Left lung (tissue), 4 donors: ENCODE measurements at regions not wholly inside any gene's neighbourhood (a gene's known extent, or its start where the extent isn't known, plus 50 kb on each side); places are given as distances from the start of the nearest gene placed in this dataset.

ENCODE experiments used
- ATAC-seq: fragments of 200-7000 bp; cut with Tn5 transposase; one replicate; pipeline ENCODE4 v1.9.1; 2020; ENCODE audit warnings: moderate library complexity
- DNase-seq, 4 donors: peaks; one replicate each; pipeline ENCODE4 v3.0.0-alpha.2; 2013 to 2020
- H3K27ac ChIP-seq, 2 donors: fragments of 200-600 bp; sonication (generic) in 1 of 2; one replicate each; pipeline versions ENCODE4 v1.5.0 to v1.8.0; 2020 to 2021
- H3K27me3 ChIP-seq, 2 donors: fragments of 200-600 bp; sonication (generic) in 1 of 2; one replicate each; pipeline versions ENCODE4 v1.5.0 to v1.8.0; 2020 to 2021
- H3K36me3 ChIP-seq, 2 donors: fragments of 200-600 bp; sonication (generic) in 1 of 2; one replicate each; pipeline versions ENCODE4 v1.5.0 to v1.8.0; 2020 to 2021
- H3K4me1 ChIP-seq, 2 donors: fragments of 200-600 bp; one replicate each; pipeline ENCODE4 v1.8.0; 2021
- H3K4me3 ChIP-seq, 2 donors: fragments of 200-600 bp; sonication (generic) in 1 of 2; one replicate each; pipeline versions ENCODE4 v1.5.0 to v1.8.0; 2020 to 2021; ENCODE audit warnings: mild to moderate bottlenecking in 1 of 2
- H3K9me3 ChIP-seq, 2 donors: fragments of 200-600 bp; sonication (generic) in 1 of 2; one replicate each; pipeline versions ENCODE4 v1.5.0 to v1.8.0; 2020 to 2021
- CTCF ChIP-seq, 2 donors: fragments of 200-600 bp; sonication (generic) in 1 of 2; IDR thresholded peaks; one replicate each; pipeline versions ENCODE4 v1.5.0 to v1.8.0; 2021; ENCODE audit warnings: antibody characterized with exemption in 2 of 2
- intact Hi-C, 2 donors: fragments of 100-400 bp; cut with DNase I; formaldehyde crosslinking; loops; one replicate each; pipeline versions ENCODE4 v1.11.2 to v1.14.2; 2022
- donor health status: DM: no; HTN: yes; CAD: no.
- donor health status: DM: no; HTN: no; CAD: no.

- no peak for TF ChIP-seq CTCF (IDR thresholded peaks at IDR 0.05)
- Histone ChIP-seq H3K4me1 (no peaks in the 10 kb centered on the region), H3K4me3 (no peak overlapping the region), H3K36me3 (no peaks in the 10 kb centered on the region), H3K27ac (no peak overlapping the region), H3K27me3 (no peaks in the 10 kb centered on the region), H3K9me3 (no peaks in the 10 kb centered on the region)
- intact Hi-C loops, result no loop called here
- no peak for ATAC-seq
- DNase-seq, result no peak
These were observed 148.3 kb upstream of the SRD5A2 start for GRCh38 chr2:31729065-31729439.

DNA sequence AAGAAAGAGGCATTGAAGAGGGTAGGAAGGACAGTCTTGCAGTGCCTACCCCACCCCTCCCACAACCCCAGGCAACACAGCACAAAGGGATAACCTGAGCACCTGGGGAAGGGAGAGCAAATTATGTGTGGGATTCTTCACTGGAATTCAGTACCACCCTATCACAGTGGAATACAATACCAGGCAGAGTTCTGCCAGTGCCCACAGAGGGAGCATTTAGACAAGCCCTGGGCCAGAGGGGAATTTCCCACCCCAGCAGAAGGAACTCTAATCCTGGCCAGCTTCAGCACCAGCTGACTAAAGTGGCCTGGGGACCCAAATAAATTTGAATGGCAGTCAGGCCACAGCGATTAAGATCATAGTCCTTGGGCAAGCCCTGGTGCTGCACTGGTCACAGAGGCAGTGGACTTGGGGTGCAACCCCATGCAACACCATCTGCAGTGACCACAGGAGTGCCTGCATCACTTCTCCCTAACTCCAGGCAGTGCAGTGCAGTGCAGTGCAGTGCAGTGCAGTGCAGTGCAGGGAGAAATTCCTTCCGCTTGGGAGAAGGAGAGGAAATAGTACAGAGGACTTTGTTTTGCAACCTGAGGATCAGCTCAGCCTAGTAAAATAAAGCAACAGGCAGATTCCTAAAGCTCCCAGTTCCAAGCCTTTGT, 147.8 kb upstream of the SRD5A2 start:
- Histone ChIP-seq H3K9me3 (no peaks in the 10 kb centered on the region), H3K4me1 (no peaks in the 10 kb centered on the region)
- ATAC-seq, result no peak

GRCh38 chr2:31726457-31726856, 145.7 kb upstream of the SRD5A2 start:
- no peak overlapping the region for H3K4me3 ChIP-seq
- peaks cover 0 to 3% of the 10 kb centered on the region in 2 donors for H3K9me3 ChIP-seq
- ATAC-seq (no peak), DNase-seq (no peak)
- H3K27ac ChIP-seq, result no peak overlapping the region
- H3K27me3 ChIP-seq, result no peaks in the 10 kb centered on the region
- no peaks in the 10 kb centered on the region for H3K36me3 ChIP-seq
- TF ChIP-seq CTCF (IDR thresholded peaks at IDR 0.05), result no peak
- no peaks in the 10 kb centered on the region for H3K4me1 ChIP-seq
- intact Hi-C loops, result no loop called here

More for the DNA sequence above, 147.8 kb upstream of the SRD5A2 start:
- H3K27ac ChIP-seq, result no peak overlapping the region
- no peak for DNase-seq
- H3K4me3 ChIP-seq, result no peak overlapping the region
- TF ChIP-seq CTCF (IDR thresholded peaks at IDR 0.05), result no peak
- H3K36me3 ChIP-seq, result no peaks in the 10 kb centered on the region
- intact Hi-C loops, result no loop called here
- no peaks in the 10 kb centered on the region for H3K27me3 ChIP-seq

- ATAC-seq, result no peak
- TF ChIP-seq CTCF (IDR thresholded peaks at IDR 0.05), result no peak
- Histone ChIP-seq H3K9me3 (peaks cover 0 to 3% of the 10 kb centered on the region in 2 donors), H3K4me1 (no peaks in the 10 kb centered on the region), H3K4me3 (no peak overlapping the region), H3K27me3 (no peaks in the 10 kb centered on the region), H3K36me3 (no peaks in the 10 kb centered on the region), H3K27ac (no peak overlapping the region)
- intact Hi-C loops, result no loop called here
- no peak for DNase-seq
These were observed 144.7 kb upstream of the SRD5A2 start for GRCh38 chr2:31725444-31725843.

DNA sequence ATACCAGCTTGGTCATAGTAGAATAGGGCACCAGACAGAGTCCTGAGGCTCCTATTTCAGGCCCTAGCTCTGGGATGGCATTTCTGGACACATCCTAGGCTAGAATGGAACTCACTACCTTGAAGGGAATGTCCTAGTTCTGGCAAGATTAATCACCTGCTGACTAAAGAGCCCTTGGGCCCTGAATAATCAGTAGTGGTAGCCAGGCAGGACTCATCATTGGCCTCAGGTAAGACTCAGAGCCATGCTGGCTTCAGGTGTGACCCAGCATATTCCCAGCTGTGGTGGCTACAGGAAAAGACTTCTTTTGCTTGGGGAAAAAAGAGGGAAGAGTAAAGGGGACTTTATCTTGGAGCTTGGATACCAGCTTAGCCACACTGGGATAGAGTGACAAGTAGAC, 131.0 kb upstream of the SRD5A2 start:
- Histone ChIP-seq H3K9me3 (peaks cover 0 to 16% of the 10 kb centered on the region in 2 donors), H3K4me1 (no peaks in the 10 kb centered on the region), H3K36me3 (no peaks in the 10 kb centered on the region), H3K27me3 (no peaks in the 10 kb centered on the region), H3K4me3 (no peak overlapping the region), H3K27ac (no peak overlapping the region)
- DNase-seq (no peak), ATAC-seq (no peak)
- intact Hi-C loops, result no loop called here
- no peak for TF ChIP-seq CTCF (IDR thresholded peaks at IDR 0.05)
